HK-2 (cell line): ENCODE measurements at regions not wholly inside any gene's neighbourhood (a gene's known extent, or its start where the extent isn't known, plus 50 kb on each side); places are given as distances from the start of the nearest gene placed in this dataset.
"Not testable (repeated sequence)": the region's sequence is repeated elsewhere in the genome, so short reads cannot be mapped to it uniquely, and the experiment has no call there.

Experiments
- DNase-seq: peaks from one replicate; pipeline ENCODE4 v3.0.0-alpha.2; 2018; ENCODE audit not compliant: unreplicated experiment

GRCh38 chr9:67423049-67423728 lies 430.8 kb upstream of the SPATA31A3 start:
- not testable (repeated sequence) for DNase-seq

GRCh38 chr9:67418496-67419079 lies 426.2 kb upstream of the SPATA31A3 start:
- not testable (repeated sequence) for DNase-seq

- DNase-seq, result not testable (repeated sequence)
Observed at GRCh38 chr9:67417341-67417983, 425.1 kb upstream of the SPATA31A3 start.

GRCh38 chr9:67416639-67417038 lies 424.3 kb upstream of the SPATA31A3 start:
- not testable (repeated sequence) for DNase-seq

- not testable (repeated sequence) for DNase-seq
Observed at GRCh38 chr9:67410606-67411220, 418.4 kb upstream of the SPATA31A3 start.

GRCh38 chr9:67403739-67404138 lies 411.4 kb upstream of the SPATA31A3 start:
- not testable (repeated sequence) for DNase-seq

- not testable (repeated sequence) for DNase-seq
Observed at GRCh38 chr9:67397731-67398130, 405.4 kb upstream of the SPATA31A3 start.

GRCh38 chr9:67394782-67395181 lies 402.4 kb upstream of the SPATA31A3 start:
- not testable (repeated sequence) for DNase-seq

GRCh38 chr9:67394038-67394437 lies 401.7 kb upstream of the SPATA31A3 start:
- not testable (repeated sequence) for DNase-seq

- not testable (repeated sequence) for DNase-seq
Observed at GRCh38 chr9:67369664-67370063, 377.3 kb upstream of the SPATA31A3 start.

GRCh38 chr9:67362325-67362724 lies 370.0 kb upstream of the SPATA31A3 start:
- DNase-seq, result not testable (repeated sequence)

- not testable (repeated sequence) for DNase-seq
Observed at GRCh38 chr9:67353961-67354360, 361.6 kb upstream of the SPATA31A3 start.

GRCh38 chr9:67349424-67349759 lies 357.0 kb upstream of the SPATA31A3 start:
- DNase-seq, result not testable (repeated sequence)

GRCh38 chr9:67348562-67349423 lies 356.4 kb upstream of the SPATA31A3 start:
- DNase-seq, result not testable (repeated sequence)

GRCh38 chr9:67348094-67348493 lies 355.7 kb upstream of the SPATA31A3 start:
- DNase-seq, result not testable (repeated sequence)

GRCh38 chr9:67339216-67339615 lies 346.9 kb upstream of the SPATA31A3 start:
- not testable (repeated sequence) for DNase-seq

GRCh38 chr9:67338201-67338600 lies 345.9 kb upstream of the SPATA31A3 start:
- DNase-seq, result not testable (repeated sequence)

- DNase-seq, result not testable (repeated sequence)
Observed at GRCh38 chr9:67334727-67335572, 342.6 kb upstream of the SPATA31A3 start.

GRCh38 chr9:67331634-67332033 lies 339.3 kb upstream of the SPATA31A3 start:
- not testable (repeated sequence) for DNase-seq

- DNase-seq, result not testable (repeated sequence)
Observed at GRCh38 chr9:67313409-67313808, 321.1 kb upstream of the SPATA31A3 start.
